B cell (primary cell): ENCODE measurements at regions not wholly inside any gene's neighbourhood (a gene's known extent, or its start where the extent isn't known, plus 50 kb on each side); places are given as distances from the start of the nearest gene placed in this dataset.

Experiments
- EZH2 ChIP-seq: IDR thresholded peaks from 2 replicates; pipeline ENCODE4 v1.6.1; 2012; ENCODE audit warnings: borderline replicate concordance, low read depth, mild to moderate bottlenecking, moderate library complexity, low read length; ENCODE audit not compliant: insufficient read depth, poor library complexity, severe bottlenecking
- TF ChIP-seq, protein P1 (sequence below): fragments of 200-600 bp; IDR thresholded peaks from one replicate; pipeline ENCODE4 v1.8.0; 2022; ENCODE audit warnings: antibody characterized with exemption, mild to moderate bottlenecking

DNA sequence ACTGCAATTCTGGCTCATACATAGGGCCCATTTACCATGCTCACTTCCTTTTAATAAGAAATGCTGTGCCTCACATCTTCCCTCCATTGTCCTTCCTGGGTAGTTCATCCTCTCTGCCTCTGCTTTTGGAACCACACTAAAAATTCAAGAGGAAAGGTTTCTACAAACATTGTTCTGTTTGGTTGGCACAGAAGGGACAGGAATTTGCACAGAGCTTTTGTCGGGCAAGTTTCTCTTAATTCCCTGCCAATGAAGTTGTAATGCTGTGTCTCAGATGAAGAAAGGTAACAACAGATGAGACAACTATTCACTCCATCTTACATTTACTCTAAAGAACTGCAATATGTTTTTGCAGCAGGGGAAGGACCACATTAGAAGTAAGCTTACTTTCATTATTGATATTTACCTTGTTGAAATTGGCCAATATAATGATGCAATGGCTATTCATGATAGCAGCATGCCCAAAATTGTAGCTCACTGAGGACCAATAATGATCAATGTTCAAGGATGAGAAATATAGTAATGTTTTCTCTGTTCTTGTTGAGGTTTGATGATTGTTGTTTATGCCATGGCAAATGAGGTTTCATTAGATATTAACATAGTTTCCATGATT lies 82.5 kb upstream of the HMHB1 start:
- TF ChIP-seq, protein P1, sequence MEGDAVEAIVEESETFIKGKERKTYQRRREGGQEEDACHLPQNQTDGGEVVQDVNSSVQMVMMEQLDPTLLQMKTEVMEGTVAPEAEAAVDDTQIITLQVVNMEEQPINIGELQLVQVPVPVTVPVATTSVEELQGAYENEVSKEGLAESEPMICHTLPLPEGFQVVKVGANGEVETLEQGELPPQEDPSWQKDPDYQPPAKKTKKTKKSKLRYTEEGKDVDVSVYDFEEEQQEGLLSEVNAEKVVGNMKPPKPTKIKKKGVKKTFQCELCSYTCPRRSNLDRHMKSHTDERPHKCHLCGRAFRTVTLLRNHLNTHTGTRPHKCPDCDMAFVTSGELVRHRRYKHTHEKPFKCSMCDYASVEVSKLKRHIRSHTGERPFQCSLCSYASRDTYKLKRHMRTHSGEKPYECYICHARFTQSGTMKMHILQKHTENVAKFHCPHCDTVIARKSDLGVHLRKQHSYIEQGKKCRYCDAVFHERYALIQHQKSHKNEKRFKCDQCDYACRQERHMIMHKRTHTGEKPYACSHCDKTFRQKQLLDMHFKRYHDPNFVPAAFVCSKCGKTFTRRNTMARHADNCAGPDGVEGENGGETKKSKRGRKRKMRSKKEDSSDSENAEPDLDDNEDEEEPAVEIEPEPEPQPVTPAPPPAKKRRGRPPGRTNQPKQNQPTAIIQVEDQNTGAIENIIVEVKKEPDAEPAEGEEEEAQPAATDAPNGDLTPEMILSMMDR: no peak
- TF ChIP-seq EZH2: no peak
